ENCODE measurements at regions not wholly inside any gene's neighbourhood (a gene's known extent, or its start where the extent isn't known, plus 50 kb on each side); places are given as distances from the start of the nearest gene placed in this dataset.

GRCh38 chr9:71331603-71332002 lies 210.2 kb upstream of the TRPM3 start:
- TF ChIP-seq CTCF (IDR thresholded peaks at IDR 0.05) (no peak), EZH2phosphoT487 (IDR thresholded peaks at IDR 0.05) (no peak)
